NT2/D1 (cell line): ENCODE measurements at regions not wholly inside any gene's neighbourhood (a gene's known extent, or its start where the extent isn't known, plus 50 kb on each side); places are given as distances from the start of the nearest gene placed in this dataset.

Experiments used
- DNase-seq: peaks from one replicate; pipeline ENCODE4 v3.0.0-alpha.2; 2011; ENCODE audit warnings: low read depth, low spot score
- H3K27me3 ChIP-seq: 2 replicates; pipeline ENCODE4 v1.6.0; 2011; ENCODE audit warnings: mild to moderate bottlenecking; ENCODE audit not compliant: insufficient read length, insufficient read depth
- H3K36me3 ChIP-seq: 2 replicates; pipeline ENCODE4 v1.6.1; 2011; ENCODE audit warnings: mild to moderate bottlenecking, low read length, mixed read lengths; ENCODE audit not compliant: insufficient read depth, insufficient read length
- H3K4me1 ChIP-seq: 2 replicates; pipeline ENCODE4 v1.5.1; 2011; ENCODE audit not compliant: insufficient read depth, insufficient read length
- H3K4me3 ChIP-seq: 2 replicates; pipeline ENCODE4 v1.5.1; 2011; ENCODE audit warnings: low read depth; ENCODE audit not compliant: insufficient read length
- H3K9ac ChIP-seq: 2 replicates; pipeline ENCODE4 v1.6.0; 2011; ENCODE audit warnings: low read depth; ENCODE audit not compliant: insufficient read length
- H3K9me3 ChIP-seq: 2 replicates; pipeline ENCODE4 v1.5.1; 2011; ENCODE audit warnings: mild to moderate bottlenecking, low read length; ENCODE audit not compliant: insufficient read depth
- SUZ12 ChIP-seq: IDR thresholded peaks from 2 replicates; pipeline ENCODE4 v1.6.1; 2011; ENCODE audit not compliant: insufficient read length, insufficient read depth; ENCODE audit errors: extremely low read depth
- YY1 ChIP-seq: IDR thresholded peaks from 2 replicates; pipeline ENCODE4 v1.6.1; 2011; ENCODE audit not compliant: insufficient read length, insufficient read depth
- ZNF274 ChIP-seq: IDR thresholded peaks from 2 replicates; pipeline ENCODE4 v1.6.1; 2011; ENCODE audit warnings: mild to moderate bottlenecking, low read depth, low read length

DNA sequence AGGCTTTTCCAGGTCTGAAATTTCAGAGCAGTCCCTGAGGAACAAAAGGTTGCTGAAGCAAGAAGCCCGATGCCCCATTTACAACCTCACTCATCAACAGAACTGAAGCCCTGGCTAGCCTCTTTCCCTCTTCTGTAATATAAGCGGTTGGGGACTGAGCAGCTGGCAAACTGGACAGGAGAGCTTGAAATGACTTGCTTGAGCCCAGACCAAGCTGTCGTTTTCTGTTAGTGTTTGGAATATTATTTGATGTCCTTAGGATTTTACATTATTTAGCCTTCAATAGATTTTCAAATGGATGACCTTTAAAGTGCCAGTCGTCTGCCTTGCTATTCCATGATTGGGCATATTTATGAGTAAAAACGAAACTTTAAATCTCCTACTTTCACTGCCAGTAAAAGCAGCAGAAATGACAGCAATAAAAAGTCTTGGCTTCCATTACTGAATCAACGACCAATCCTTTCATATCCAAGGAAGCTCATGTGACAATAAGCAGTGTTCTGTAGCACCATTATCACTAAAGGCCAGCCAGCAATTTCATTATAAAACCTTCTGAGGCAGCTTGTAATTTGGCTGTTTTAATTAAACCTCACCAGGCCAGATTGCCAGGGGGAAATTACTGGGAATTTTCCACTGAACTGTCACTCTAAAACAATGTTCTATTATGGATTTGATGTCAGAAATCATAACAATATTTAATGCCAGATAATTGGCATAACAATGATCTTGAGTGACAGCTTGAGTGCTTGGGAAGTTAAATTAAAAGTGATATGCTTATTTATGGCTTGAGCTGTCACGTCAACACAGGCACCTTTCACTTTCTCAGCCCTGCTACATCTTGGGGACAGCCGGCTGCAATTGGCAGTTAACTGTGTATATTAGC, 85.9 kb downstream of the LSMEM1 start:
- no peaks in the 10 kb centered on the region for H3K4me1 ChIP-seq
- H3K9ac ChIP-seq = no peak overlapping the region
- DNase-seq = no peak
- H3K4me3 ChIP-seq = no peak overlapping the region
- H3K36me3 ChIP-seq = no peaks in the 10 kb centered on the region
- H3K9me3 ChIP-seq = no peaks in the 10 kb centered on the region
- no peaks in the 10 kb centered on the region for H3K27me3 ChIP-seq
- TF ChIP-seq SUZ12 = no peak
- TF ChIP-seq YY1 = no peak
- TF ChIP-seq ZNF274 = no peak

DNA sequence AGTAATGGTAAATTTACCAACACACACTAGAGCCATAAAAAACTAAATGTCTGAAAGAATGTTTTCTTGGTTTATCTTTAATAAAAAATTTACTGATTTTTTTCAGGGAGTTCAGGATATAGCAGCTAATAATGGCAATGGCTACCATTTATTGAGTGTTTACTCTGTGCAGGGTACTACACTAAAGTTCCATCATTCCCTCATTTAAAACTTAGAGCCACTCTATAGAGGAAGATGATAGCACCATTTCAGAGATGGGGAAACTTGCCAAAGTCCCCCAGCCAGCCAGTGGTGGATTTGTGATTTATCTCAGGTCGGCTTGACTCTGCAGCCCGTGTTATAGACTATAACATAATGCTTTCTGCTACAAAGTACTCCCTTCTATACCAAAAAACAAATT, 86.6 kb downstream of the LSMEM1 start:
- H3K4me3 ChIP-seq = no peak overlapping the region
- no peak for DNase-seq
- H3K9me3 ChIP-seq = no peaks in the 10 kb centered on the region
- H3K9ac ChIP-seq = no peak overlapping the region
- TF ChIP-seq SUZ12 = no peak
- no peak for TF ChIP-seq YY1
- TF ChIP-seq ZNF274 = no peak
- no peaks in the 10 kb centered on the region for H3K27me3 ChIP-seq
- no peaks in the 10 kb centered on the region for H3K36me3 ChIP-seq
- H3K4me1 ChIP-seq = no peaks in the 10 kb centered on the region

DNA sequence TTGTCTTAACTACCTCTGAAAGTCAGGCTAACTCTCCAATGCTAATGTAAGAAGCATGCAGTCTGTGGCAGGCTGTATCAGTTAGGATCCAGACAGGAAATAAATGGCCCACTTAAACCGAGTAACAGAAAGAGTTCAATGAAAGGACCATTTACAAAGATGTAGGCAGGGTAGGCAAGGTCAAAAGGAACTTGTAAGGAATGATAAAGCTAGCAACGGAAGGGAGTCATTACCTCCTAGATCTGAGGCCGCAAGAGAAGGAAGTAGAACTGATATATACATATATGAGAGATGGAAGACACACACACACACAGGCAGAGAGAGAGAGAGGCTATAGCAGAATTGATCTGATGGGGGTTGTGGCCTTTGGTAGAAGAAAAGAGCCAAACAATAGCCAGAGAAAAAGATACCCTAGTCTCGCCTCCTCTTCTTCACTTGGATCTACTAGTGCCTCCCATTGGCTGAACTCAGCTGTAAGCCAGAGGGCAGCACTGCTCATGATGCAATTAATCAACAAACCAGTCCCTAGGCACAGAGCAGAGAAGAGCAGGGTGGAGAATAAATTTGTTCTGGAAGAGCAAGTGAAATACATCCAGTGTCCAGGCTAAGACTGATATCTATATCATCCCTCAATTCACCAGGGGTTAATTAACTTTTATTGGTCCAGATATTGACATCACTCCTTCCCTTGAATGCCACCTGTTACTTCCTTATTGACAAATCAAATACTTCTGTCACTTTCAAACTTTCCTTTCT, 91.2 kb downstream of the LSMEM1 start:
- Histone ChIP-seq H3K4me3 (no peak overlapping the region), H3K27me3 (no peaks in the 10 kb centered on the region), H3K36me3 (no peaks in the 10 kb centered on the region), H3K9ac (no peak overlapping the region), H3K9me3 (no peaks in the 10 kb centered on the region), H3K4me1 (no peaks in the 10 kb centered on the region)
- DNase-seq = no peak
- TF ChIP-seq YY1 (no peak), SUZ12 (no peak), ZNF274 (no peak)

DNA sequence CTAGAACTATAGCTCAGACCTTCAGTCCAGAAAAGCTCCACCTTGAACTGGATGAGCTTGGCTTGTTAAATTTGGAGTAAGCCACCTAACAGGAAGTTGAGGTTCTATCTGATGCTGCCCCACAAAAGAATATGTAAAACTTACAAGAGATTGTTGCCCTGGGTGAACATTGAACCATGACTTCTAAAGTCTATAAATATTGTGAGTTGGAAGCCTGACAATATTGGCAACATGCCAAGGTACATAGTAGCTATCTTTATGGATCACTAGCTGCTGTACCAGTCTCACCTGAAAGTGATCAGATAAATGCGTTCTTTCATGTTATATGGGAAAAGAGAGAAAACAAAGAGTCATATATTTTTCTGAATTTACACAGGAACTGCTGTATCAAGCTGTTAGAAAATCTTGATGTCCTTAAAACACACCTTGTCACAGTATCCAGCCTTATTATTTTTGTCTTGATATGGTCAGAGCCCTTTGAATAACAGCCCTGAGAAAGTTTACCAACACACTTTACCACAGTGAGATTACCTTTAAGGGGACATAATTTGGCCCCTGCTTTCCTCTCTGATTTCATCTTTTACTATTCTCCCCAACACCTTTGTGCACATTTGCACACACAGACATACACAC, 92.0 kb downstream of the LSMEM1 start:
- no peak overlapping the region for H3K4me3 ChIP-seq
- no peaks in the 10 kb centered on the region for H3K36me3 ChIP-seq
- TF ChIP-seq YY1 (no peak), SUZ12 (no peak), ZNF274 (no peak)
- DNase-seq = no peak
- no peaks in the 10 kb centered on the region for H3K9me3 ChIP-seq
- H3K9ac ChIP-seq = no peak overlapping the region
- no peaks in the 10 kb centered on the region for H3K27me3 ChIP-seq
- H3K4me1 ChIP-seq = no peaks in the 10 kb centered on the region

DNA sequence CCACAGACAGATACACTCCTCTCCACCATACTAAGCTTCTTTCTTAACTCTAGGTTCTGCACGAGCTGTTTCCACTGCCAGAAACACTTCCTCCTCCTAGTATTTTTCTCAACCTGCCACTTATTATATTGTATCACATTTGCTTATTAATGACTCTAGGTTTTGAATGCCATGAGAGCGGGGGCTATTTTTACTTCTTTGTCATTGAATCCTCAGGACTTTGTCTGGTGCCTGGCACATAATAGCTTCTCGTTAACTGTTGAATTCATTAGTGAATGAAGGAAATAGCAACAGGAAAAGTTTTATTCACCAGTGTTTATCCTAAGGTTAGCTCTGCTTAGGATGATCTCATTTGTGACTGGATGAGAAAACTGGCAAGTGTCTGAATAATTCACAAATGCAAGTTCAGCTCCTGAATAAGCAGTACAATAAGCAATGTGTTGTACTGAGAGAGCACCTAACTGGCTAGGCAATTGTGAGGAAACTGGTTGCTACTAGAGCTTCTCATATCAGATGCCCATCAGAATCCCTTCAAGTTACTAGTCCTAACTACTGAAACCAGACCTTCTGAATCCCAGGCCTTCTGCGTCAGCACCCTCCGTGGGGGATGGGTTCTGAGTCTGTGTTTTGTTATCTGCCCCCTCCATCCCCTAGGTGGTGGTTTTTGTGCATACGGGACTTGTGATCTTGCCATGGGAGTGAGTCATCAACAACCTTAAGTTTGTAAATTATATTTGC, 92.7 kb downstream of the LSMEM1 start:
- Histone ChIP-seq H3K9ac (no peak overlapping the region), H3K9me3 (no peaks in the 10 kb centered on the region), H3K36me3 (no peaks in the 10 kb centered on the region), H3K4me1 (no peaks in the 10 kb centered on the region), H3K27me3 (no peaks in the 10 kb centered on the region), H3K4me3 (no peak overlapping the region)
- DNase-seq = no peak
- no peak for TF ChIP-seq ZNF274
- TF ChIP-seq YY1 = no peak
- no peak for TF ChIP-seq SUZ12

DNA sequence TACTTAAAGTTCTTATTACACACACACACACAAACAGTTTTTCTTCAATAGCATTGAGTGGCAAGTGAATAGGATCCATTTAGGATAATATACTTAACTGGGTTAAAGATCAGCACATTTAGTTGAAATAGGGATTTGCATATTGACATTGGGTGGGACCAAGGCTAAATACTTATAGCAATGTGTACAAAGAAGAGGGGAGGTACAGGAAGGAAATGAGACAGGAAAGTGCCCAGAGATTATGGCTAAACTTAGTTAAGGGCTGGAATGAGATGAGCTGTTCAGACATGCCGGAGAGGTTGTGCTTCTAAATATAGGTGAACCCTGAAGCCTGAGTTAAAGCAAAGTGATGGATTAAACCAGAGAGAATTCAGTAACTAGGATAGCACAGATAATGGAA, 95.1 kb downstream of the LSMEM1 start:
- peaks cover 6% of the 10 kb centered on the region; the same call in 1 of the 2 replicates for H3K9me3 ChIP-seq
- no peak overlapping the region for H3K4me3 ChIP-seq
- no peak overlapping the region for H3K9ac ChIP-seq
- no peak for DNase-seq
- H3K4me1 ChIP-seq = no peaks in the 10 kb centered on the region
- no peaks in the 10 kb centered on the region for H3K36me3 ChIP-seq
- TF ChIP-seq ZNF274 (no peak), YY1 (no peak), SUZ12 (no peak)
- no peaks in the 10 kb centered on the region for H3K27me3 ChIP-seq

DNA sequence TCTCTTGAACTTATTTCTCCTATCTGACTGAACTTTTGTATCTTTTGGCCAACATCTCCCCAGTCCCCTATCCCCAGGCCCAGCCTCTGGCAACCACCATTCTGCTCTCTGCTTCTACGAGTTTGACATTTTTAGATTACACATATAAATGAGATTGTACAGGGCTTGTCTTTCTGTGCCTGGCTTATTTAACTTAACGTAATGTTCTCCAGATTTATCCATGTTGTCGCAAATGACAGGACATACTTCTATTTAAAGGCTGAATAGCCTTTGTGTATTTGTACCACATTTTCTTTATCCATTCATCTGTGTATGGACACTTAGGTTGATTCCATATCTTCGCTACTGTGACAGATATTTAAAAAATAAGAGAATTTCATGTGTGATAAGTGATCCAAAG, 98.6 kb downstream of the LSMEM1 start:
- DNase-seq = no peak
- H3K27me3 ChIP-seq = no peaks in the 10 kb centered on the region

More for the DNA sequence above, 98.6 kb downstream of the LSMEM1 start:
- no peak overlapping the region for H3K9ac ChIP-seq
- H3K4me1 ChIP-seq = no peaks in the 10 kb centered on the region
- peaks cover 6% of the 10 kb centered on the region; the same call in 1 of the 2 replicates for H3K9me3 ChIP-seq
- H3K4me3 ChIP-seq = no peak overlapping the region
- TF ChIP-seq YY1 = no peak
- TF ChIP-seq ZNF274 = no peak
- no peak for TF ChIP-seq SUZ12
- H3K36me3 ChIP-seq = no peaks in the 10 kb centered on the region
